ENCODE measurements at regions not wholly inside any gene's neighbourhood (a gene's known extent, or its start where the extent isn't known, plus 50 kb on each side); places are given as distances from the start of the nearest gene placed in this dataset.

DNA sequence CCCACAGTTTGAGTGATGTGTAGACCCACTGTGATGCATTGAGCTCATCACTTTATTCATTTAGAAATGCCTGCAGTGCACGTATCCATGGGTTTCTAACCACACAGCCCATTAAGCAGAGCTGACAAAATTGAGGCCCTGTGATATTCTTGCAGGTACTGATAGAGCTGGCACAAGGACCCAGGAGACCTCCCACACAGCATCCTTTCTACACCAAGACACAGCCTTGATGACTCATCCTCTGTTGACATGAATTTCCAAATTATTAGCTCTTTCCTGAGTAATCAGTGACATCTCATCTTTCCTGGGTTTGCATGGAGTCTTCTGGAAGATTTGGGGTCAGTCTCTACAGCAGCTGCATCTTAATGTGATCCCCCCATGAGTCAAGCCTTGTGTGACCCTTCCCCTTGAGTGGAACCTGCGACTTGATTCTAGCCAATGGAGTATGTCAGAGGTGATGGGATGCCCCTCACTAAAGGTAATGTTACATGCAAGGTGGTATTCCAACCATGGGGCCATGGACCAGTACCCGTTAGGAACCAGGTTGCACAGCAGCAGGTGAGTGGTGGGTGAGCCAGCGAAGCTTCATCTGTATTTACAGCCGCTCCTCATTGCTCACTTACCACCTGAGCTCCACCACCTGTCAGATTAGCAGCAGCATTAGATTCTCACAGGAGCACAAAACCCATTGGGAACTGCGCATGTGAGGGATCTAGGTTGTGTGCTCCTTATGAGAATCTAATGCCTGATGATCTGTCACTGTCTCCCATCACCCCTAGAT is 181.1 kb upstream of the ARL4C start:
- peak in 1 of 51 donors; percentile 16 for DNase-seq

DNA sequence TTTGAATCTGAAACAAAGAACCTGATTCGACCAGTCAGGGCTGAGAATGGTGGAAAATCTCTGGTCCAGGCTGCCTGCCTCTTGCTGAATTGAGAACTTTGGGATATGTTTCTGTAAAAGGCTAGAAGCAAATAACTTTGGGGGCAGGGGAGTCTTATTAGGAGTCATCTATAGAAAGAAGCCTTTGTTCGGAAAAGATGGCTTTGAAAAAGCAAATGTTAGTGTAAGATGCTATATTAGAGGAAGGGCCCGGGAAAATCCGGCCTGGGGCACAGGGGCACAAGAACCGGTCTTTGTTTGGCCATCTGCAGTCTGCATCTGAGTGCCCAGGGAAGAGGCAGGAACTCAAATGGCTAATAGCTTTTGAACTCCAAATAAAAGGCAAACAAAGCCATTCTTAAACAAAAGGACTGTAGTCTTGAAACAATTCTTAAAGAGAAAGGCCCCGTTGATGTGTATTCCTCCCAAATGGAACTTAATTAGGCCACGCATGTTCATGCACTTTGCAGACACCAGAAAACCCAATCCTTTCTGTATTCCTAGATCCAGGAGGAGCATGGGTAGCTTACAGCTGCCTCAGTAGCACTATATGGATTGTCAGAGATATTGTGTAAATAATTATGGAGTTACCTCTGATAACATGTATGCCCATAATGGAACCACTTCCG is 180.0 kb upstream of the ARL4C start:
- DNase-seq = peak in 3 of 51 donors; percentile 4 to 43 (median 19)

DNA sequence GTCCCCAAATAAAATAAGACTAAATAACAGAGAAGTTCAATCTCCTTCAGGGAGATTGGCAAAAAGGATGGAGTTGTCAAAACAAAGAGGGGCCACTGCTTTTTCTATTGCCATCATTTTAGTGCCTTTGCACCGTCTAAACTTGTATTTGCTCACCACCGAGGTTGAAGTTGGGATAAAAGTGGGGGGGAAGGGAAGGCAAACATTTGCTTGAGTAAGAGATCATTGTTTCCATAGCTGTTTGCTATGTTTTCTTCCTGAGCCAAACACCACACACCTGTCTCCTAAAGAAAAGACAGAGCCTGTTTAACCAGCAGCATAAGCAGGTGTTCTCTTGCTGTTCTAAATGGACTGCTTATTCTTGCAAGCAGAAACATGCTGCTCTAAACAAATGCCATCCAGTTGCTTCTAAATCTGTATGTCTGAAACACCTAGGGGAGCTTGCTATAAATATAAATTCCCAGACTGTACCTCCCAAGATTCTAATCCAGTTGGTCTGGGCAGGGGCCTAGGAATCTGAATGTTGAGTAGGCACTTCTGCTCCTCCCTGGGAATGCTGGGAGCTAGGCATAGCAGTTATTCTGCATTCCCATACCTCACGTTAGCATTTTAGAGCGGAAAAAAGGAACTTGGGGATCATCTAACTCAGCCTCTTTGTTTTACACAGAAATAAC is 179.4 kb upstream of the ARL4C start:
- DNase-seq = no peak

DNA sequence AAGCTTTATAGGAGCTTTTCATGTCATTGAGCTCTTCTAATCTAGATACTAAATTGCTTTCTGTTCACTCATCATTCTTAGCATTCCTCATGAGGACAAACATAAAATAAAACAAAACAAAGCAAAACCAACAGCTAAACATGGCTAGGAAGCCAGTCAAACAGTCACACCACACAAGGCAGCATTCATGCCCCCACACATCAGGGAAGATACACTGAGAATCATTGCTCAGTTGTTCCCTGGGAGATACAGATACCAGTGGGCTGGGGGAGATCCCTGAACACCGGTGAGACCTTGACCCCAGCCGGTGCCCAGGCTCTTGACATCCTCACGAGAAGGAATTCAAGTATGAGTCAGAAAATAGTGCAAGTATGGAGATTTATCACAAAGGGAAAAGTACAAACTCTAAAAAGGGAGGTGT is 177.9 kb upstream of the ARL4C start:
- DNase-seq = no peak

DNA sequence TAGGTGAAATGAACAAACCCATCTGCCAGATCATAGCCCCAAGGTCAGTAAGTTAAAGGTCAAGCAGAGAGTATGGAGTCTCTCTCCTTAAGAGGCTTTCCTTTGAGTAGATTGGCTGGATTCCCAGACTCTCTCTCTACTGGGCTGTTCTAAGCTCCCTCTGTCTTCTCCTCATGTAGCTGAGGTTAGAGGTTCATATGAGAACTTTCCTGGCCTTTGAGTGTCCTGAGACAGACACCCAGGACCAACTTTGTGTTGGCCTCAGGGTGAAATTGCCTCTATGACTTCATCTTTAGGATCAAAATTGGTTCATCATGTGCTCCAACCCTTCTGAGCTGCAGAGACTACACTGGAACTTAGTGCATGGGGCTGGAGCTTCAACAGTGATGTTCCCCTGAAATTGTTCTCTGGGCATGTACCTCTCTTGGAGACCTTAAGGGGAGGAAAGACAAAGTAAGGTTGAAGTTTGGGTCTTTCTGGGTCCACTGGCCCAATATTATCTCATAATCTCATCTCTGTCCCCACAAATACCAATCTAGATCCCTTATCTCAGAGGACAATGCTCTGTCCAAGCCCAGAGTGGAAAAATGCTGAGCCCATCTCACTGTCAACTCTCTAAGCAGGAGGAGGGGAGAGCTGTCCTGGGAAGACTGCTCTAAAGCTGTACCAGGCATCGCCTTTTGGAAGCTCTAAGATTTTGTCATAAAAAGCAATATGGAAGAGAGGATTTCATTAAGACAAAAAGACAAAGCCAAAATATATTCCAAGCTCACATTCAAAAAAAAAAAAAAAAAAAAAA is 177.3 kb upstream of the ARL4C start:
- no peak for DNase-seq

DNA sequence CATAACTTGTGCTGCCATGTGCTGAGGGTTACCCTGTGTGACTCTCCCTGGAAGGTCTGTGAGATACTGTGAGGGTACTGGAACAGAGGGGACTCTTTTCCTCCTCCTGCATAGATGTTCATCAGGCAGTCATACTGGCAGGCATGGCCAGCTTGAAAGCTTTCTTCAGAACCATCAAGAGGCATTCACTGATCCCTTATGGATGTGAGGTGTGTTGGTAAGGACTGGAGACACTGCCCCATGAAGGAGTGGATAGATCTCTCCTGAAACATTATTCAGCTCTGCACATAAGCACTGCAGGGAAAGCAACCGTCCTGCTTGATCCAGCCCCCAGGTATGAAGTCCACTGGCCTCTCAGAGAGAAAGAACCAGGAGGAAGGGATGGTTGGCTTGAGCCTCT is 176.6 kb upstream of the ARL4C start:
- no peak for DNase-seq

DNA sequence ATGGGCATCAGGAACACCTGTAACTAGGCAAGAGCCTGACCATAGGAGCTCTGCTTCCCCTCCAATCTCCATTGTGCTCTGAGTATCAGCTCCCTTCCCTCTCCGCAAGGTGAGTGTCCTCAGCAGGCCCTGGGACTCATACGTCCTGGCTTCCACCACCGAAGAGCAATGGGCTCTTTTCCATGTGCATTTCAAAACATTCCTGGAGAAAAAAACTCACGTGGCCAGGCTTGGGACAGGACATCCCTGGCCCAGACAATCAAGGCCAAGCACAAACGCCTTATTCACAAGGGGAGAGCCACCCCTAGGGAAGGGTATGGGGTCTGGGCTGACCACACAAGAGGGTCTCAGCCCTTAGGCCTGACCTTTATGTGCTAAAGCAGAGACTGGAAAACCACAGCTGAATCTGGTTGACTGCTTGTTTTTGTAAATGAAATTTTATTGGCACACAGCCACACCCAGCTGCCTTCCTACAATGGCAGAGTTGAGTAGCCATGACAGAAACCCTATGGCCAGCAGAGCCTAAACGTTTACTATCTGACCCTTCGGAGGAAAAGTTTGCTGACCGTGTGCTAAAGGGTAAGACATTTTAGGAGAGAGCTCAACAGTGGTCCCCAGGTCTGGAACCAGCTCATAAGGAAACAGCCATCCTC is 175.7 kb upstream of the ARL4C start:
- no peak for DNase-seq

DNA sequence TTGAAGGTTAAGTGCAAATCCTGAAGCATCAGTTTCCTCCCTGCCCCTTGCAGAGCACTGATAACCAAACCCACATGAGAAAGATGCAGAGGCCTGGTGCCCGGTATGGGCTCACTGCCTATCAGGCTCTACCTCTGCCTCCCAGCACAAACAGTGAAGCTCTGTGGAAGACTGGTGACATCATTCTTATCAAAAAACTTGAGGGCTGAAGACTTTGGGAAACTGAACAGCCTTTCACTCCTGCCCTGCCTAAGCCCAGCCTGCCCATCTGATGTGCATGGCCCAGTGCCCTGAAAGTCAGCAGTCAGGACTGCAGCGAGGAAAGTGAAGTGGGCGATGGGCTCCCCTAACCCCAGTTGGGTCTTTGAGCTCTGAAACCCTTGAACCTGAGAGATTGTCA is 174.8 kb upstream of the ARL4C start:
- DNase-seq = no peak

DNA sequence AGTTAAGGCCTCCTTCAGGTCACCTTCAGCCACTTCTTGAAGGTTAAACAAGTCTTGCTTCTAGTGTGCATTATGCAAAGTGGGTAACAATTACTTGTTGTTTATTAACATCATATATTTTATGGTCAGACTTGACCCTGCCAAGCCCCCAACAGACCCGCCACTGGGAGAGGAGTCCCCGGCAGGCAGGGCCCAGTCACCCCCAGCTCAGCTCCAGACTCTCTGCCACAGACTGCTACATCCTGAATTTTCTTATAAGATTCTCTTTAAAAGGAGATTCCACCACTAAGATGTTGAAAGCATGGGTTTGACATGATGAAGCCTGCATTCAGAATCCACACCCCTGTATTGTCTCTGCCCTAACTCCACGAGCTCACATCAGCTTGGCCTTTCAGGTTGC is 174.3 kb upstream of the ARL4C start:
- DNase-seq = no peak

DNA sequence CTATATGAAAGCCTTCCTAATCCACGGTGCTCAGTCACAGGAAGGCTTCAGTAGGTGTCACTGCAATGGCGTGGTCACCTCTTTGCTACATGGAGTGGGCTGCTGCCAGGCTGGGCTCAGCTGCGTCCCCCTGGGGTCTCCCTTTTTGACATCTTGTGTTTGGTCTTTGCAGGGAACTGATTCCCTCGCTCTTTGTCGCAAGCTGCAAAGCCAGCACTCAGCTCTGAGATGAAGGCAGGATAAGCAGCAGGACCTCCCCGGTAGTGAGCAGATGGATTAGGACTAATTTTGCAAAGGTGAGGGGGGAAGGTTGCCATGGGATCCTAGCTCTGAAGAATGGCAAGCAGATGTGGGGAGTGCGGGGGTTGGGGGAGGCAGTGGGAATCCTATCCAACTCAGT is 173.9 kb upstream of the ARL4C start:
- no peak for DNase-seq

DNA sequence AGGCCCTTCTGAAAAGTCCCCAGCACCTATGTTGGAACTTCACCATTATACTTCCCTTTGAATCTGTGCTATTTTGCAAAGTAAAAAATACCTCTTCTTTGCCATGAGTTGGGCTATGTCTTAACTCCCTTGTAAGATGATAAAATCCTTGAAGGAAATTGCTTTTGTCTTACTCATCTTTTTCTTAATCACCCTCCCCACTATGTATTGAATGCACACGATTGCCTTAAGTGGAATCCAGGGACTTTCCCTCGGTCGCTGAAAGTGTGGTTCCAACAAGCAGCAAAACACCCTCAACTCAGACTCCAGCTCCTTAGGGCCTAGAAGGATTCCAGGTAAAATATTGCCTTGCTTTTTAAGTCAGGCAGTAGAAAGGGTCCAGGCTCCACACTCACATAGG is 173.2 kb upstream of the ARL4C start:
- DNase-seq = no peak

DNA sequence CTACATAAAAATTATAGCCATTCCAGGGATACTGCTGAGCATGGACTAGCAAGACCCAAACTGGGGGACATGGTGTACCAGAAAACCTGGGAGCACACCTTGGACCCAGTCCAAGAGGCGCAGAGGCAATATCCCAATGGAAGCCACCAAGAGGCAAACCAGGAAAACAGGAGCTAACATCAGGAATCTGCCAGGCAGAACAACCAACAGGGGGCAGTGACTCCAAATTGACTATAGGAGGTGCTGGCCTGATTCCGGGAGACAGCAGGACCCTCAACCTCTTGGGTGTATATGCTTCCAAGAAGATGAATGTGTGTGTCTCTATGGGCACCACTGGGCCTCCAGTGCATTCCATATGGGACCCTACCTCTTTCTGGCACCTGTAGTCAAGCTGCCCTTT is 172.7 kb upstream of the ARL4C start:
- DNase-seq = no peak

DNA sequence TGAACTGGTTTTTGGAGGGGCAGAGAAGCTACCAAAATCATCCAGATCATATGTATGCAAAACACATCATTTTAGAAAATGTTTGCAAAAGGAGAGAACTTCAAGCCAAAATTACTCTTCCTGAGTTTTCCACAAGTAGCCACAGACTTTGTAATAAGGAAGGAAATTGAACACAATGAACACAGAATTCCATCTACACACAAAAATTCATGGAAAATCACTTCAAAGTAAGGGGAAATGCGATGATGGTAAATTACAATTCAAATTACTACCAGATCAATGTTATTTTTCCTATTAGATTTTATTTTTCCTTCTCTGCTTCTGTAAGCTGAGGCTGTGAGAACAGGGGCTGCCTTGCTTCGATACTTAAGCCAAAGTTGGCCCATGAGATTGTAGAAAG is 172.1 kb upstream of the ARL4C start:
- no peak for DNase-seq

DNA sequence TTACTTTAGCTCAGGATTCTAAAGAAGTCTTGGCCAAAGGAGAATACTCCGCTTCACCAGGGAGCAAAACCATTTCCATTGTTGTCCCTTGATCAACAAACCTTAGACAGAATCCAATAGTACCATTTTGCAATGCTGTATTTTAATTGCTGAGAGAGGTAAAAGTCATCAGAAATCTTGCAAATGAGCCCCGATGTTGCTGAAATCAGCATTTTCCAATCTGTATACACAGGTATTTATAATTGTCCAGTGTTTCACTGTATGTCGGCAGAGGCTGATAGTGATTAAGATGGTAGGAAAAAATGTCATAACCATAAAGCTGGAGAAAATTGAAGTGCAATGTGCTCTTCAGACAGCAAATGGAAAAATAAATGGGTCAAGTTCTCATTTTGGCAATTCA is 170.0 kb upstream of the ARL4C start:
- DNase-seq = no peak

DNA sequence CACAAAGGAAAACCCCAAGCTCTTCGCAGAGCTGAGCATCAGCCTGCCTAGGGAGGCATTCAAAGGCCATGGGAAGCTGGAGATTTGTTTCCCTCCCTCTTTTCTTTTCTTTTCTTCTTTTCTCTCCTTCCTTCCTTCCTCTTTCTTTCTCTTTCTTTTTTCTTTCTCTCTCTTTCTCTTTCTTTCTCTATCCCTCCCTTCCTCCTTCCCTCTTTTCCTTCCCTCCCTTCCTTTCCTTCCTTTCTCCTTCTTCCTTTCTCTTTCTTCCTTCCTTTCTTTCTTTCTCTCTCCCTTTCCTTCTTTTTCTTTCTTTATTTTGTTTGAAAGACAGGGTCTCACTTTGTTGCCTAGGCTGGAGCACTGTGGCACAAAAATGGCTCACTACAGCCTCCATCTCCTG is 168.4 kb upstream of the ARL4C start:
- no peak for DNase-seq

DNA sequence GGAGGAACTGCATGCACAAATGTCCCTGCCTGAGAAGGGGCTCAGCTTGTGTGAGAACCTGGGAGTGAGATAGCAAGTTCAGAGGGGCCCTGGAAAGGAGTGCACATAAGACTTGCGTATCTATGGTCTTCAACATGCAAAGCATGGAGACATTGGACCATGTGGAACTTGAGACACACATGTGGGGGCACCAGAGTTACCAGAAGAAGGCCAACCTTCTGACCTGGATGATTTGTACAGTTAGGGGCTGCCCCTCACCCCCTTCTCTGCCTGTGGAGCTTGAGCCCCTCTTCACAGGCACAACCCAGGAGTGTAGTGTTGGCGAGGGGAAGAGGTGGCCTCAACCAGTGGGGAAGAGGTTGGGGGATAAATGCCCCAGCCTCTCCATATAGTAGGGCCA is 165.0 kb upstream of the ARL4C start:
- DNase-seq = no peak

DNA sequence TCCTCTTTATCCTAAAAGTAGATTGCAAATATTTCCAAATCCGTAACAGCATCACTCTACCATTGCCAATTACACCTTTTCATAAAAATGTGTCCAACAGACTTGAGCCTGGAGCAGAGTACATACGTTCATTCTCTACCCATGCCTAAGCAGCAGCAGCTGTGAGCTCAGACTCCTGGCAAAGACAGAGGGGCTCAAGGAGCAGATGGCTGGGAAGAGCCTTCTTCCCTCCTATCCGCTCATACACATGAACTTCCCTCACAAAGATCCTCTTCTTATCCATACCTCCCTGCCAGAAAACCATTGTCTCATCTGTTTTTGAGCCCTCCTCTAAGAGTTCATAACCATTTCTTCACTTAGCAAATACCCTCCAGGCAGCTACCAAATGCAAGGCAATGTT is 164.3 kb upstream of the ARL4C start:
- DNase-seq = no peak

DNA sequence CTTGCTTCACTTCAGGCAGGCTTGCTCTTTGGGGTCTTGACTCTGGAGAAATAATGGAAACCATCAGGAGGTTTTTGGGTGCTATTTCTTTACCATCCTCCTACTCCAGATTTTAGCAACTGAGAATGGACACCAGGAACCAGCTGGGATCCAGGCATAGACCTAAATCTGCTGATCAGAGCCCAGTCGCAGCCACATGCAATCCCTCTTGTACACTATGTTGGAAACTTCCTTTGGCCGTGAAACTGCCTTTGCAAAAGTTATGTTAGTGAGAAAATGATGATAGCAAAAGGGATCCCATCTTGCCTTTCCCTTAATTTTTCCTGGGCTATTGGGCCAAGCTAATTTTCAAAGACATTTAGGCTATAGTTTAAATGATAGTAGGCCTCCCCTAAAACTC is 158.8 kb upstream of the ARL4C start:
- DNase-seq = no peak

DNA sequence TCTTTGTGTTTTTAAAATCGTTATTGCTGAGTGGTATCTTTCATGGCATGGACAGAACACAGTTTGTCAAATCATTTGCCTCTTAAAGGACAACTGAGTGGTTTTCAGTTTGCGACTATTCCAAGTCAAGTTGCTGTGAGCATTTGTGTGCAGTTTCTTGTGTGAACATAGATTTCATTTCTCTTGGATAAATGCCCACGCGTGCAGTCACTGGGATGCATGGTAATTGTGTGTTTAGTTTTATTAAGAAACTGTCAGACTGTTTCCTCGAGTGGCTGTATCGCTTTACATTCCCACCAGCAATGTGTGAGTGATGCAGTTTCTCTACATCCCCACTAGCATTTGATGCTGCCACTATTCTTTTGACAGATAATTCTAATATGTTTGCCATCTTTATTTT is 154.0 kb upstream of the ARL4C start:
- DNase-seq = no peak

DNA sequence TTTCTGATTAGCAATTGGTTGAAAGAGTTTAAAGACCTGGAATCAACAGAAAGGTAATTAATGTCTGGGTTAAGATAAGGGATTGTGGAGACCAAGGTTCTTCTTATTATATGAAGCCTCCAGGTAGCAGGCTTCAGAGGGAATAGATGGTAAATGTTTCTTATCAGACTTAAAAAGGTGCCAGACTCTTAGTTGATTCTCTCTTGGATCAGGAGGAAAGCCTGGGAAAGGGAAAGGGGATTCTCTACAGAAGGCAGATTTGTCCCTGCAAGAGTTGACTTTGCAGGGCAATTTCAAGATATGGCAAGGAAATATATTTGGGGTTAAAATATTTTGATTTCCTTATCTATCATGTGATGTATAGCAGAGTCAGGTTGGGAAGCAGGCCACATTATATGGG is 153.1 kb upstream of the ARL4C start:
- DNase-seq = no peak

DNA sequence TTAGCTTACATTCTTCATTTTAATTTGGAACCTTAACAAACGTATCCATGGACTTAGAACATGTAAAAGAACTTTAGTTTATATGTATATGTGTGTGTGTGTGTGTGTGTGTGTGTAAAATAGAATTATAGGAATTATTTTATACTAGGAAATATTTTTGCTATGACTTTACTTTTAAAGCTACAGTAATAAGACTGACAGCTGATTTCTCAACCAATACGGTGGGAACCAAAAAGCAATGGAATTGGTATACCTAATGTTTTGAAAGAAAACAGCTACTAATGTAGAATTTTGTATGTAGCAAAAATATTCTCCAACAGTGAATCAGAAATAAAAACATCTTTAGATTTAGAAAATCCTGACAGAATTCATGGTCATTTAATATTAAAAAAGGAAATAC is 146.5 kb upstream of the ARL4C start:
- no peak for DNase-seq

DNA sequence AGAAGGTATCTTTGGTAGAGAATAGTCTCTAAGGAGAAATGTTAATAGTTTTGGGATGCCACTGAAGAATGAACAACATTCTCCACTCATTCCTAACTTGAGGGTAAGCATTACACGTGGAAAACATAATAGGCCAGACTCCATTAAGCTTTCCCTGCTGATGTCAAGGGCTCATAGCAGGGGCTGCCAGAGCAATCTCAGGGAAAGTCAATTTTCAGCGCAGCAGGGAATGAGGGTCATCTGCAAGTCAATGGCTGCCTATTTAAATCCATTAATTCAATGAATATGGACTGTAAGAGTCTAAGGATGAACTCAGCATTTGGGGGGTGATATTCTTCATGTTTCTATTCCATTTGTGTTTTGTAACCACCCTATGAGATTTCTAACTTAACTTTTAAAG is 144.2 kb upstream of the ARL4C start:
- DNase-seq = no peak
